ENCODE measurements at regions not wholly inside any gene's neighbourhood (a gene's known extent, or its start where the extent isn't known, plus 50 kb on each side); places are given as distances from the start of the nearest gene placed in this dataset.
A peak's percentile ranks its signal among the peaks of the same experiment; 100 is the strongest.

- TF ChIP-seq POLR2A (IDR thresholded peaks at IDR 0.05; ENCODE audit: low read depth, low read length) = no peak
- TF ChIP-seq CTCF (conservative IDR thresholded peaks at IDR 0.05; ENCODE audit: low read depth, low read length) = no peak
- peak; percentile 84 for TF ChIP-seq MAFK (IDR thresholded peaks at IDR 0.05; ENCODE audit: low read depth, low read length)
- no peak for TF ChIP-seq SMC3 (IDR thresholded peaks at IDR 0.05; ENCODE audit: low read depth, low read length)
- TF ChIP-seq CHD1 (IDR thresholded peaks at IDR 0.05; ENCODE audit: low read depth, low read length) = no peak
- no peak for TF ChIP-seq USF2 (IDR thresholded peaks at IDR 0.05; ENCODE audit: low read depth, low read length)
- TF ChIP-seq FOS (IDR thresholded peaks at IDR 0.05; ENCODE audit: low read depth, low read length) = no peak
- TF ChIP-seq ELK1 (IDR thresholded peaks at IDR 0.05; ENCODE audit: borderline replicate concordance, low read depth, low read length) = no peak
- TF ChIP-seq CEBPB (IDR thresholded peaks at IDR 0.05; ENCODE audit: low read depth, low read length) = no peak; the same call in 1 of the 2 replicates
Observed at GRCh38 chr21:39094847-39095579, 88.2 kb downstream of the PSMG1 start.
